Uterus (tissue), 2 donors: ENCODE measurements at regions not wholly inside any gene's neighbourhood (a gene's known extent, or its start where the extent isn't known, plus 50 kb on each side); places are given as distances from the start of the nearest gene placed in this dataset.

Experiments used
- POLR2A ChIP-seq, 2 donors: fragments of 450-650 bp; IDR thresholded peaks; one replicate each; pipeline ENCODE4 v1.6.1; 2016; ENCODE audit warnings: antibody characterized with exemption in 2 of 2, mild to moderate bottlenecking in 1 of 2, moderate library complexity in 1 of 2
- TF ChIP-seq, protein P1 (sequence below), 4 experiments: fragments of 200-600 bp in 2 of 4; fragments of 450-650 bp in 2 of 4; sonication (generic) in 2 of 4; IDR thresholded peaks; one replicate each; pipeline ENCODE4 v1.5.1; 2016 to 2019; ENCODE audit warnings: antibody characterized with exemption in 4 of 4, mild to moderate bottlenecking in 2 of 4, moderate library complexity in 1 of 4

DNA sequence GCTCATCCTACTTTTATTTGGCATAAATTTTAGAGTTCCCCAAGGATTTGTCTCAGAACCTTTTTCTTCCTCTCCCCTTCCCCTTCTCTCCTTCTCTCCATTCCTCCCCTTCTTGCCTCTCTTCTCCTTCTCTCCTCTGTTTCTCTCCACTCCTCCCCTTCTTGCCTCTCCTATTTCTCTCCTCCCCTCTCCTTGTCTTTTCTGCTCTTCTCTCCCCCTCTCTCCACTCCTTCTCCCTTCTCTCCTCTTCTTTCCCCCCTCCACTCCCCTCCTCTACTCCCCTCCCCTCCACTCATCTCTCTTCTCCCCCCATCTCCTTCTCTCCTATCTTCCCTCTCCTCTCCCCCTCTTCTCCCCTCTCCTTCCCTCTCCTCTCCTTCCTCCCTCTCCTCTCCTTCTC lies 142.7 kb downstream of the CCDC71L start:
- TF ChIP-seq POLR2A (IDR thresholded peaks at IDR 0.05), result no peak
- TF ChIP-seq, protein P1, sequence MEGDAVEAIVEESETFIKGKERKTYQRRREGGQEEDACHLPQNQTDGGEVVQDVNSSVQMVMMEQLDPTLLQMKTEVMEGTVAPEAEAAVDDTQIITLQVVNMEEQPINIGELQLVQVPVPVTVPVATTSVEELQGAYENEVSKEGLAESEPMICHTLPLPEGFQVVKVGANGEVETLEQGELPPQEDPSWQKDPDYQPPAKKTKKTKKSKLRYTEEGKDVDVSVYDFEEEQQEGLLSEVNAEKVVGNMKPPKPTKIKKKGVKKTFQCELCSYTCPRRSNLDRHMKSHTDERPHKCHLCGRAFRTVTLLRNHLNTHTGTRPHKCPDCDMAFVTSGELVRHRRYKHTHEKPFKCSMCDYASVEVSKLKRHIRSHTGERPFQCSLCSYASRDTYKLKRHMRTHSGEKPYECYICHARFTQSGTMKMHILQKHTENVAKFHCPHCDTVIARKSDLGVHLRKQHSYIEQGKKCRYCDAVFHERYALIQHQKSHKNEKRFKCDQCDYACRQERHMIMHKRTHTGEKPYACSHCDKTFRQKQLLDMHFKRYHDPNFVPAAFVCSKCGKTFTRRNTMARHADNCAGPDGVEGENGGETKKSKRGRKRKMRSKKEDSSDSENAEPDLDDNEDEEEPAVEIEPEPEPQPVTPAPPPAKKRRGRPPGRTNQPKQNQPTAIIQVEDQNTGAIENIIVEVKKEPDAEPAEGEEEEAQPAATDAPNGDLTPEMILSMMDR (IDR thresholded peaks at IDR 0.05), result no peak
